ENCODE measurements at regions not wholly inside any gene's neighbourhood (a gene's known extent, or its start where the extent isn't known, plus 50 kb on each side); places are given as distances from the start of the nearest gene placed in this dataset.
"Not testable (repeated sequence)": the region's sequence is repeated elsewhere in the genome, so short reads cannot be mapped to it uniquely, and the experiment has no call there.

- ATAC-seq = no peak
These were observed 1277.9 kb upstream of the TENM4 start for GRCh38 chr11:80718611-80719291.

GRCh38 chr11:80702264-80702663 is 1261.4 kb upstream of the TENM4 start:
- DNase-seq (no peak), ATAC-seq (no peak)
- peaks cover 3% of the 10 kb centered on the region for H3K9me3 ChIP-seq
- no peaks in the 10 kb centered on the region for H3K27me3 ChIP-seq (ENCODE audit: low read depth)
- TF ChIP-seq CTCF (IDR thresholded peaks at IDR 0.05) = no peak
- intact Hi-C loops (cut with DNase I) = no loop called here
- H3K4me3 ChIP-seq = no peak overlapping the region
- no peaks in the 10 kb centered on the region for H3K36me3 ChIP-seq
- no peak overlapping the region for H3K27ac ChIP-seq
- H3K4me1 ChIP-seq = no peaks in the 10 kb centered on the region

More at GRCh38 chr11:80718611-80719291, 1277.9 kb upstream of the TENM4 start:
- intact Hi-C loops (cut with DNase I) = no loop called here
- no peak overlapping the region for H3K27ac ChIP-seq
- H3K4me3 ChIP-seq = no peak overlapping the region
- TF ChIP-seq CTCF (IDR thresholded peaks at IDR 0.05) = no peak
- H3K9me3 ChIP-seq = no peaks in the 10 kb centered on the region
- H3K36me3 ChIP-seq = no peaks in the 10 kb centered on the region
- no peaks in the 10 kb centered on the region for H3K4me1 ChIP-seq
- no peaks in the 10 kb centered on the region for H3K27me3 ChIP-seq (ENCODE audit: low read depth)
- no peak for DNase-seq

- no peak for DNase-seq
- intact Hi-C loops (cut with DNase I) = no loop called here
- Histone ChIP-seq H3K27me3 (ENCODE audit: low read depth) (no peaks in the 10 kb centered on the region), H3K27ac (no peak overlapping the region), H3K4me3 (no peak overlapping the region), H3K36me3 (no peaks in the 10 kb centered on the region), H3K4me1 (no peaks in the 10 kb centered on the region), H3K9me3 (no peaks in the 10 kb centered on the region)
- ATAC-seq = no peak
- no peak for TF ChIP-seq CTCF (IDR thresholded peaks at IDR 0.05)
These were observed 1259.6 kb upstream of the TENM4 start for GRCh38 chr11:80700386-80700785.

- intact Hi-C loops (cut with DNase I); DNase-seq; H3K4me1 ChIP-seq; H3K9me3 ChIP-seq; H3K36me3 ChIP-seq; ATAC-seq; H3K27me3 ChIP-seq (ENCODE audit: low read depth); H3K27ac ChIP-seq; H3K4me3 ChIP-seq: not testable (repeated sequence)
These were observed 1258.8 kb upstream of the TENM4 start for GRCh38 chr11:80699406-80700177.

- H3K4me1 ChIP-seq = no peaks in the 10 kb centered on the region
- no peak for ATAC-seq
- H3K27me3 ChIP-seq (ENCODE audit: low read depth) = no peaks in the 10 kb centered on the region
- no peak overlapping the region for H3K27ac ChIP-seq
- H3K9me3 ChIP-seq = no peaks in the 10 kb centered on the region
- no peak overlapping the region for H3K4me3 ChIP-seq
- TF ChIP-seq CTCF (IDR thresholded peaks at IDR 0.05) = no peak
- intact Hi-C loops (cut with DNase I) = no loop called here
- DNase-seq = no peak
- no peaks in the 10 kb centered on the region for H3K36me3 ChIP-seq
These were observed 1257.8 kb upstream of the TENM4 start for GRCh38 chr11:80698637-80699036.

- H3K27me3 ChIP-seq (ENCODE audit: low read depth) = no peaks in the 10 kb centered on the region
- no peak overlapping the region for H3K4me3 ChIP-seq
- no peak for ATAC-seq
- H3K4me1 ChIP-seq = no peaks in the 10 kb centered on the region
- no peaks in the 10 kb centered on the region for H3K9me3 ChIP-seq
- TF ChIP-seq CTCF (IDR thresholded peaks at IDR 0.05) = no peak
- DNase-seq = no peak
- no peaks in the 10 kb centered on the region for H3K36me3 ChIP-seq
- no peak overlapping the region for H3K27ac ChIP-seq
- intact Hi-C loops (cut with DNase I) = no loop called here
These were observed 1253.6 kb upstream of the TENM4 start for GRCh38 chr11:80694385-80694784.

All from lower lobe of right lung (tissue), 2 donors.